RPMI7951 (cell line): ENCODE measurements at regions not wholly inside any gene's neighbourhood (a gene's known extent, or its start where the extent isn't known, plus 50 kb on each side); places are given as distances from the start of the nearest gene placed in this dataset.
A peak's percentile ranks its signal among the peaks of the same experiment; 100 is the strongest.

Experiments
- DNase-seq: peaks from one replicate; pipeline ENCODE4 v3.0.0-alpha.2; 2012; ENCODE audit warnings: low read depth

DNA sequence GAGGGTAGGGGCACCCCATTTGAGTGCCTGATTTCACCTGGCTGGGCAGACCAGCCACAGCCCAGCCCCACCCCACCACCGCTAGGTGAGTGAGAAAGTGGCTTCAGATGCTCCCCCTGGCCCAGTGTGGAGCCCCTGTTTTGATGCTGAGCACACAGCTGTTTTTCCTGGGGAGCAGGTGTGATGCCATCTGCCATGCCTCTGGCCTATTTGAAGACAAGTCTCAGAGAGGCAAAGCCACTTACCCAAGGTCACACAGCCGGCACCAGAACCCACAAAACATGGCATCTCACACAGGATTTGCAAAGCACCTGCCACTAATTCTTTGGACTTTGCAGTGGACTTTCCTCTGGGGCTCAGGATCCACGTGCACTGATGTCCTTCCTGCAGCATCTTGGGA lies 131.3 kb downstream of the INHBB start:
- DNase-seq = no peak

DNA sequence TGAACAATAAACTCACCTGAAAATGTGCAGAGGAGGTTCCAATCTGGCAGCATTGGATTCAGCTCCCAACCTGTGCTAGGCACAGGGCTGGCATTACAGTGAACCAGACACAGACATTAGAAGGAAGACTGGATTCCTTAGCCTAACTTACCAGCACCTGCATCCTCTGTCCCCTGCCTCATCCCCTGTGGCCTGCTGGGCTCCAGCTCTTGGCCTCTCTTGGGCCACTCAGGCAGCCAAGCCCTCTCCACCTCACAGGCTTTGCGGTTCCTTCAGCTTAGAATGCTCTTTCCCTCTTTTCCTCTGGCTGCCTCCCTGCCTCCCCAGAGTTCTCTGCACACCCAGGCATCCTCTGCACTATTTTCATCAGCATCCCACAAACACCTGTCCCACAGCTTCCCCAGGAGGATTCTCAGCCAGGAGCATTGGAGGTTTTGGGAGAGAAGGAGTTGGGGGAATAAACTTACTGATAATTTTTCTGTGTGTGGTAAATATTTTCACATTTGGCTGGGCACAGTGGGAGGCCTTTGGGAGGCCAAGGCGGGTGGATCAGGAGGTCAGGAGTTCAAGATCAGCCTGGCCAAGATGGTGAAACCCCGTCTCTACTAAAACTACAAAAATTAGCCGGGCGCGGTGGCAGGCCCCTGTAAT lies 132.0 kb downstream of the INHBB start:
- no peak for DNase-seq

DNA sequence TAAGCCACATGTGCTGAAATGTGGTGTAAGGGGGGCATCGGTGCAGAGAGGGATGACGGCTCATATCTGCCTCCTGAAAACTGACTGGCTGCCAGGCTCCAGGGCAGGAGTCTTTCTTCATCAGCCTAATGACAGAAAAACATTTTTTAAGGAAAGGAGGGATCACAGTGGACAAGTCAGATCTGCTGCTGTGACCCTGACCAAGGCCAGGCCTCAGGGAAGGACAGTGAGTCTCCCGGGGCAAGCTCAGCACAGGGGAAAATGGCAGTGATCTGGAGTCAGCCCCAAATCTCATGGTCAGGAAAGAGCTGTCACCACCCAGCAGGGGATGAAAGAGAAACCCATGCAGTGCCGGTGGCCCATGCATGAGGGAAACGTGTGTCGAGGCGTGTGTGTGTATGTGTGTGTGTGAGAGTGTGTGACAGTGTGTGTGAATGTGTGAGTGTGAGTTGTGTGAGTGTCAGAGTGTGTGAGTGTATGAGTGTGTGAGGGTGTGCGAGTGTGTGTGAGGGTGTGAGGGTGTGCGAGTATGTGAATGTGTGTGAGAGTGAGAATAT lies 134.5 kb downstream of the INHBB start:
- no peak for DNase-seq

DNA sequence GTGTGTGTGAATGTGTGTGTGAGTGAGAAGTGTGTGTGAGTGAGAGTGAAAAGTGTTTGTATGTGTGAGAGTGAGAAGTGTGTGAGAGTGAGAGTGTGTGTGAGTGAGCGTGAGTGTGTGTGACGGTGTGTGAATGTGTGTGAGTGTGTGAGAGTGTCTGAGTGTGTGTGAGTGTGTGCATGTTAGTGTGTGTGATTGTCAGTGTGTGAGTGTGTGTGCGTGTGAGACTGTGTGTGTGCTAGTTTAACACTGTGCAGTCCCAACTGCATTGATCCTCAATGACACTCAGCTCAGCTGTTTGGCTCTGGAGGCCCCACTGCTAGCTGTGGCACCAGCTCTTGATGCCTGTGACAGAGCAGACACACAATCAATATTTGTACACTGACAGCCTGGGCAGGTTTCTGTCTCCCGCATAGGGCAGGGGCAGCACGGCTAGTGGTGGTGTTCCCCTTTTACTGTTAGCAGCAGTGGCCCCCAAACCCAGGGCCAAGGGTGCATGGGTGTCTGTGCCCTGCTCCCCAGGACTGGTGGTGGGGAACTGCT lies 135.0 kb downstream of the INHBB start:
- DNase-seq = no peak

DNA sequence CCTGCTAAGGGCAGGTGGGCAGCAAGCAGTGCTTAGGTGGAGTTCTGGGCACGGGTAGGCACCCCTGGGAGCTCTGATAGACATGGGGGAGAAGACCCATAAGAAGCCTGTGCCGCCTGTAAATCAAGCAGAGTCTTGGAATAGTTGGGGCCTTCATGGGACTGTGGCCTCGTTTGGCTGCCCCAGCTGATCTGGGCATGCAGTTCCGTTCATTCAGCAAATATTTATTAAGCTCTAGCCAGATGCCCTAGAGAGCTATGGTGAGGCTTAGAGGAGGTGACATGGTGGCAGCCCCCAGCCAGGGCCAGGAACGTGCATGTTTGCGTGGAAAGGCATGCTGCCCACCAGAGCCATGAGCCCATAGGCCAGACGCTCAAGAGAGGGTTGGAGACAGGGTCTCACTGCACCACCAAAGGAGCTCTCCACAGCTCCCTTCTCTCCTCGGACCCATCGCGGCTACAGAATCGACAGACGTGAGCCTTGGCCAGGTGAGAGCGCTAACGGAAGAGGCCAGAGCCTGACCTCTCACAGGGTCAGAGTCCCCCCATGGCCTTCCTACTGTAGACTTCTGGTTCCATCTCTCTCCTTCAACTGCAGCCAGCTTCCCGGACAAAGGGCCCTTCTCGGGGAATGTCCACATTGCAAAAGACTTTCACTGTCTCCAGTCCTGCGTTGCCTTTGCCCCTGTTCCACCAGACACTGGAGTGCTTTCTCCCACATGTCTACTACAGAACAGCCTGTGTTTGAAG lies 135.7 kb downstream of the INHBB start:
- no peak for DNase-seq

DNA sequence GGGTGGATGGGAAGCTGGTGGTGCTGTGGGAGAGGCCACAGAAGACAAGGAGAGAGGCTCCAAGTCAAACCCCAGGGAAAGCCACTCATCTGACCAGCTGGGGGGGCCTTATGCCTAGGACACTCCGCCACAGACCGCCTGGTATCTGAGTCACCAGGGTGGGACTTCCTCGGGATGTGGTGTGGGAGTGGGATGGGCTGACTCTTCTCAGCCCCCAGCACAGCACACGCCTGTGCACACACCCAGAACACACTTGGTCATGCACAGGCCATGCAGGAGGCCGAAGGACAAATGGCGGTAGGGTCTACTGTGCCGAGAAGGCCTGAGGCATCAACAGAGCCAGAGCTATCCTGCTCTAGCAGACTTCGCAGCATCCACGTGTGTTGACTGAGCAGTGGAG lies 136.4 kb downstream of the INHBB start:
- DNase-seq = no peak

DNA sequence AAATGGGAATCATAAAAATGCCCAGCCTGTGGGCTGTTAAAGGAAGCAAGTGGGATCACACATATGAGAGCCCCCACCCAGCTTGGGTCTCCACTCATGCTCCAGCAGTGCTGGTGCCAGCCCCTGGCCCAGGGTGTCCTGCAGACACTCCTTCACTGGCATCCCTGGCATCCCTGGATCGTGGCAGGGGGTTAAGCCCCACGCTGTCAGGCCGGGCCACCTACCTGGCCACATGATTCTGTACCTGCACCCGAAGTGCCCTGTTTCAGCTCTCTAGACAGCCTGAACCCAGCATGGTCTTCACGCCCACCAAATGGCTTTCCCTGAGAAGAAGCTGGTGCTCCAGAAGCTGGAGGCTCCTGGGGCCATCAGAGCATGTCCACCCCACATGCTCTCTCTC lies 137.4 kb downstream of the INHBB start:
- DNase-seq = no peak

DNA sequence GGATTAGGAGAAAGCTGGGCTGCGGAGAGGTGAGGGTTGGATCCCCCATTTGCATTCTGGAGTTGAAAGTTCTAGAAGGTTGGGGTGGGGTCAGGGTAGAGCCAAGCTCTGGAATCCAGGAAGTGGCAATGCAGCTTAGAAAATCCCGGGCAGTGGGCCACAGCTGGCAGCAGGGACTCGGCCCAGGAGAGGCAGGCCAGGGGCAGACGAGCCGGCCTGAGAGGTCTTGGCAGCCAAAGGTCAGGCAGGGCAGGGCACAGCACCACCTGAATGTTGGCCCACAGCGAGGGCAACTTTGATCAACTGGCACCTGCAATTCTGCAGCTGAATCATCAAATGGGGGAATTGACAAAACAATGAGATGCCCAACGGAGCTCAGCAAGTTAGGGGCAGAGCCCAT lies 139.2 kb downstream of the INHBB start:
- no peak for DNase-seq

DNA sequence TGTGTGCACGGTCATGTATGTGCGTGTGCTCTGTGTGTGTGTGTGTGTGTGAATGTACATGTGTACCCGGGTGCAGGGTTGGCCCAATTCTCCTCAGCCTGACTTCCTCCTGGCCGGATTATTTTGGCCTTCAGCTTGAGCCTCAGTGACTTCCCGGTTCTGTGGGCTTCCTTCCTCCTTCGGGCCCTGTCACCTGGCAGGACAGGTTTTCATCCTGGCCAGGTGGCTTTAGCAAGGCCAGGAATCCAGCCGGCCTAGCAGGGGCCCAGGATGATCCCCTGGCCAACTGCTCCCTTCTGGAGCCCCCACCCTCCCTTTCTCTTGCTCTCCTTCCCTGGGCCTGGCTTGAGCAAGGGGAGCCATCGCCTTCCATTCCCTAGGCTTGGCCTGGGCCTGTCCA lies 140.5 kb downstream of the INHBB start:
- no peak for DNase-seq

DNA sequence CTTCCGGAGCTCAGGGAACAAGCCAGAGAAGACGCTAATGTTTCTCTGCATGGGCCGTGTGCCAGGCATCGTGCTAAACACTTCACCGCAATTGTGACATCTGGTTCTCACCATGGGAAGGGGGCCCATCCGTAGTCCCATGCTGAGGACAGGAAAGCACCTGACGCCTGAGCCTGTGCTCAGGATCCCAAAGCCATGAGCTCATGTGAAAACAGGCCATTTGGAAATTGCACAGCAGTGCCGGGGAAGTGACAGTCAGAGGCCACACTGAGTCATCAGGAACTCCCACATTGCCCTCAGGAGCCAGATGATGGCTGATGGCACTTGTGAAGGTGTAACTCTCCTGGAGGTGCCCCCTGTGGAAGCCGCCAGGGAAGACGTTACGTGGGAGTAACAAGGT lies 141.0 kb downstream of the INHBB start:
- DNase-seq = peak; percentile 50

DNA sequence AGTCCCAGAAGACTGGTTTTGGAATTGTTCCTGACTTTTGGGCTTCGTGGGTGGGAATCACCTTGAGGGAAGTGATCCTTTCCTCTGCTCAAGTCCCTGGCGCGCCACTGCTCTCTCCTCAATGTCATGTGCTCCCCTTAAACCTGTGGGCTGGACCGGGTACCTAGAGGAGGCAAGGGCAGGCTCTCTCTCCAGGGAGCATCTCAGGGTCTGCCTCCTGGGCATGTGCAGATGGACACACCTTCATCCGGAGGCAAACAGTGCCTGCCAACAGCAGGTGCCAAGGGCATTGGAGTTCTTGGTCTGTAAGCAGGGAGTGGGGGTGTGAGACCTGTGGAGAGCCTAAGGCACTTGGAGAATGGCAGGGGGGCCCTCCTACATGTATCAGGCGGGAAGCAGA lies 142.6 kb downstream of the INHBB start:
- DNase-seq = no peak

DNA sequence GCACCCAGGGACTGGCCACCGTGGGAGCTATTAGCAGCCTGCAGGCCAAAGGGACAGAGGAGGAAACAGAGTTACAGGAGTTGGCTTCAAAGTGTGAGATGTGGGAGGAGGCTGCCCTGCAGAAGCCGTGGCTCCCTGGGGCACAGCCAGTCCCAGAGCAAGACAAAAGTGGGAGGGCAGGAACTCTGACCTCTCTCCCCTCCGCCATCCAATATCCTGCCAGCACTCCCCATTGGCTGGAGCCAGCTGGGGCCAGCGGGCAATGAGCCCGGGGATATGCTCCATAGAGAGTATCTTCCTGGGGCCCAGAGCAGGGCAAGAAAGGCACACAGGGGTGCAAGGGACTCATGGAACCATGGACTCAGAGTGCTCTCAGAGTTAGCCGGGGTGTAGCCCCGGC lies 143.1 kb downstream of the INHBB start:
- no peak for DNase-seq

DNA sequence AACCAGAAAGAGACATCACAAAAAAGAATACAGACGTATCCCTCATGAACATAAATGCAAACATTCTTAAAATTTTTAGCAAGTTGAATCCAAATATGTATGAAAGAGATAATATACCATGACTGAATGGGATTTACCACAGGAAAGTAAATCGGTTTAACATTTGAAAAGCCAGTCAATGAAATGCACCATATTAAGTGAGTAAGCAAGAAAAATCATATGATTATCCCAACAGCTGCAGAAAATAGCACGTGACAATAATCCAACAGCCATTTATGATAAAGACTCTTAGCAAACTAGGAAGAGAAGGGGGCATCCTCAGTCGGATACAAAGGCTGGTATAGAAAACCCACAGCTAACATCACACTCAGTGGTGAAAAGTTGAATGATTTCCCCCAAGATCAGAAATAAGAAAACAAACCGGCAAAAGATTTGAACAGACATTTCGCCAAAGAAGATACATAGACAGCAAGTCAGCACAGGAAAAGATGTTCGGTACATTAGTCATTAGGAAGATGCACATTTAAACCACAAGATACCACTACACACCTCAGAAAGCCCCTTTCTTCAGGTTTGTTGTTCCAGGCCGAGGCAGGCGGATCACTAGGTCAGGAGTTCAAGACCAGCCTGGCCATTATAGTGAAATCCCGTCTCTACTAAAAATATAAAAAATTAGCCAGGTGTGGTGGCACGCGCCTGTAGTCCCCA lies 144.3 kb downstream of the INHBB start:
- DNase-seq = no peak

DNA sequence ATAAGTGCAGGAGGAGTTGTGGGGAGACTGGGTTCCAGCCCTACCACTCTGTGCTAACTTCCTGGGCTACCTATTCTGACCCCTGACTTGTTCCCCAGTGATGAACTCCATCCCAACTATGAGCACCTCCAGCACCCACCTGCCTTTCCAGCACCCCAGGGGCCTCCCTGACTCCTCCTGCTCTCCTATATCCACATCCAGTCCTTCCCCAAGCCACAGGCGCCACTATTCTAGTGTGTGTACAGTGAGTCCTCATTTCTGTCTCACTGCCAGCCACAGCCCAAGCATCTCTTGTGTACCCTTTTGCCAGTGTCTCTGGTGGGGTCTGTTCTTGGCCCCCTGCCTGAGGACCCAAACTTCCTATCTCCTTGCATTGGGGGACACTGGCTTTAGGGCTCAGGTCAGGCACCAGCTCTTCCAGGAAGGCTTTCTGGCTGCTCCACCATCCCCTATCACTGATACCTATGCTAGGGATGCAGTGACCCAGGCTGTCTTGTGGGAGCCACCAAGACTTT lies 145.2 kb downstream of the INHBB start:
- no peak for DNase-seq

DNA sequence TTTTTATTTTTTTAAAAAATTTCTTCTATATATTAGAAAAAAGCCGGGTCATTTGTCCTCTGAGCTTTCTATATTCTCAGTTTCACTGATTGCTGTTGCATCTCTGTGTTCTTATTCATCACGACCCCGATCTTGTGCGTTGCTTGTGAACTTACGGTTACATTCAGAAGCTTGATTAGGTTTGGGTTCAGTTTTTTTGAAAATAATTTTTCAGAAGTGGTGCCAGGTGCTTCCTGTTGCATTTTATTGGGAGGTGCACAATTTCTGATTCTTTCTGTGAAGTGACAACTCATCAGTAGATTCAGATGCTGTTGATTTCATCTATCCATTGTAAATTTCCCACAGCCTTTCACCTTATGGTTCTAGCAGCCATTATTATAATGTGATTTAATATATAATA lies 147.3 kb downstream of the INHBB start:
- DNase-seq = no peak

DNA sequence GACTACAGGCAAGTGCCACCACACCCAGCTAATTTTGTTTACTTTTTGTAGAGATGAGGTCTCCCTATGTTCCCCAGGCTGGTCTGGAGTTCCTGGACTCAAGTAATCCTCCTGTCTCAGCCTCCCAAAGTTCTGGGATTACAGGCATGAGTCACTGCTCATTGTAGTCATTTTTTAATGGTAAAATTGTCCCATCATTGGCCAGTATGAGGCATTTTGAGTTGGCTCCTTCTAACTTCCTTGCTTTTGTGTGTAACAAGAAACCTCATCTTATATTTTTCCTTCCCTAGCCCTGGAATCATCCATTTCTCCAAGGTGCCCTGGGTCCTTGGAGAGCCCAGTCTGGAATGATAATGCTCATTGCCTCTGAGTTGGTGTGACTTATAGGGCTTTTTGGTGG lies 148.5 kb downstream of the INHBB start:
- no peak for DNase-seq

DNA sequence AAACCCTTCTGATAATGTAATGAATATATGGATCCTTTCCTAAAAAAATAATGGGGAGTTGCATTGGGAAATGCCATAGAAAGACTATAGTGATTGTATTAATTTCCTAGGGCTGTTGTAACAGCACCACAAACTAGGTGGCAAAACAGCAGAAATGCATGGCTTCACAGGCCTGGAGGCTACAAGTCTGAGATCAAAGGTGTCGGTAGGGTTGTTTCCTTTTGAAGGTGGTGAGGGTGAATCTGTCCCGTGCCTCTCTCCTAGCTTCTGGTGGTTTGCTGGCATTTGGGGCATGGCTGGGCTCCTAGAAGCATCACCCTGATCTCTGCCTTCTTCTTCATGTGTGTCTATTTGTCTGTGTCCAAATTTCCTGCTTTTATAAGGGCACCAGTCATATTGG lies 149.7 kb downstream of the INHBB start:
- DNase-seq = no peak

DNA sequence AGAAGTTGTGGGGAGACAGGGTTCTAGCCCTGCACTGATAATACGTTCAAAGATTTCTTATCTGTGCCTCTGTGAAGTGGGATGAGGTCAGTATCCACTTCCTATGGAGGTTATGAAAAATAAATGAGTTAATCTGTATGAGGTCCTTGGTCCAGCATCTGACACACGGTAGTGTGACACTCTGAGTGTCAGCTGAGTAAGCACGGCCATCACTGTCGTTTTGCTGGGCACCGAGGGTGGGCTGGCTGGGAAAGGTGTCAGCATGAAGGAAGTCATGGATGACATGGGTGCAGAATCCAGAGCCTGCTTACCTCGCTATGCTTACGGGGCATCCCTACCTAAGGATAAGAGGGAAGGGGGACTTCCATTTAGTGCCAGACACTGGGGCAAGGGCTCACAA lies 150.3 kb downstream of the INHBB start:
- no peak for DNase-seq

DNA sequence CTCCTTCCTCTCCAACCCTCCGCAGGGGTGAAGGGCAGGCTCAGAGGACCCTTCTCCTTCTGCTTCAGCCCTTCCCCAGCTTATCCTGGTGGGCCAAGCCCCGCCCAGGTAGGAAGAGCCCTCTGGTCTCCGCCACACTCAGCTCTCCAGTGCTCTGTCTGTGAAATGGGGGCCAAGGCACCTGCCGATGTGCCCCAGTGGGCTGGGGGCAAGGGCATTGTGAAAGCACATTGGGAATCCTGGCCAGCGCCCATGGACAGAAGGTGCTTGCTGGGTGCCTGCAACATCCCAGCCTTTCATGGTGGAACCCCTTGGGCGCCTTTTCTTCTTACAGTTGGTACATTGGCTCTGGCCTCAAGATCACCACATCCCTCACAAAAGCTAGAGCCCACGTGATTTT lies 150.8 kb downstream of the INHBB start:
- no peak for DNase-seq

DNA sequence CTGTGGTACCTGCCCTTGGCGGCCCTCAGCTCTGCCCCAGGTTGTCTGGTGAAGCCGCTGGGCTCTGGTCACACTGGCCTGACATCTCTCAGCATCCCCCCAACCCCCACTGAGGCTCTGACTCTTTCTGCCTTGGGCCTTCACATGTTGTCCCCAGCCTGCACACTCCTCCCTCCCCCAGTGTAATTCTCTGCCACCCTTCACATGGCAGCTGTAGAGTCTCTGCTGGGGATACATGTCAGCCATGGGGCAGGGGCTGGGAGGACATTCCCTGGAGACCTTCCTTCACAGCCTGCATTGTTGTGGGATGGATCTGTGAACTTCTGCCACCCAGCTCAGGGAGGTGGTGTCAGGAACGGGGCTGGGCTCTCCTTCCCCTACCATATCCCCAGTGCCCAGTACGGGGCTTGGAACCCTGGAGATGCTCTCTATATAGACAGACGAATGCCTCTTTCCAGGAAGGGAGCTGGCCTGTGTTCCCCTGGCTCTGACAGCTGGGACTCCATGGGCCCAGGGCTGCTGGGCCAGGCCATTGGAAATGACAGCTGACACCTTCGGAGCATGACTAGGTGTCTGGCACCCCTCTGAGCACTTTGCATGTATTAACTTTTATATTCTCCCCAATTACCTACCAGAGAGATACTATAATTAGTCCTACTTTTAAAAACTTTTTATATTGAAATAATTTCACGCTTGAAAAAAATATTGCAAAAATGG lies 151.5 kb downstream of the INHBB start:
- DNase-seq = no peak

DNA sequence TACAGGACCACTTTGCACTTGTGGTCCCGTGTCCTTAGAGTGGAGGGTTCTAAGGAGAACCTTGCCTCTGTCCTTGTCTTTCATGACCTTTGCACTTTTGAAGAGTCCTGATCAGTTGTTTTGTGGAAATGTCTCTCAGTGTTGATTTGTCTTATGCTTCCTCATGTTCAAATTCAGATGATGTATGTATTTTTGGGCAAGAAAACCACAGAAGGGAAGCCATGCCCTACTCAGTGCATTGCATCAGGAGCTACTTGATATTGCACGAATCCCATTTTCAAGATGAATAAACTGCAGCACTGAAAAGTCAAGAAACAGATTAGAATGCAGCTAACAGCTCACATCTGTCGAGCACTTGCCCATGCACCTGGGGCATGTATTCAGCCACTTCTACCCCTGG lies 152.2 kb downstream of the INHBB start:
- no peak for DNase-seq
